Frontal cortex (tissue), 3 donors: ENCODE measurements at regions not wholly inside any gene's neighbourhood (a gene's known extent, or its start where the extent isn't known, plus 50 kb on each side); places are given as distances from the start of the nearest gene placed in this dataset.
"Not testable (repeated sequence)": the region's sequence is repeated elsewhere in the genome, so short reads cannot be mapped to it uniquely, and the experiment has no call there.

ENCODE experiments used
- DNase-seq, 2 donors: peaks; one replicate each; pipeline ENCODE4 v3.0.0; 2012; ENCODE audit warnings: low spot score in 2 of 2
- FAIRE-seq: peaks from 2 replicates; lab custom pipeline; 2012; peaks lifted over from hg19 to GRCh38; lab: Jason Lieb, UNC
- donor health status: control.
- donor health status: control.
- donor health status: control.

DNA sequence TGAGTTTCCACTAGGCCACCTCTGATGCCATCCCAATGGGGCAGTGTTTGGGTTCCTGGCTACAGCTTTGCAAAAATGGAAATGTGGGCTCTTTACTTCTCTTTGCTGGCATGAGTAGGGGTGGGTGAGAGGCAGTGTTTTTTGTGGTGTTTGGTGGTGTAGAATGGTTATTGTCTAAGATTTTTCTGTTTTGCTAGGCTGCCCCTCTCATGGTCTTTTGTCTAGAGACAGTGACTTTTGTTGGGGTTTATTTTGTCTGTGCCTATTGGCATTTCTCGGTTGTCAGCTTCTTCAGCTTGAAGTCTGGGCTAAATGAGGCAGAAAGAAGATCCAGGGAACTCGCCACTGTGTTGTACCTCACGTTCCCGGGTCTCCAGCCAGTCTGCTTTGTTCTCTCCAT, 112.1 kb downstream of the CENPF start:
- no peak for FAIRE-seq
- DNase-seq = no peak

DNA sequence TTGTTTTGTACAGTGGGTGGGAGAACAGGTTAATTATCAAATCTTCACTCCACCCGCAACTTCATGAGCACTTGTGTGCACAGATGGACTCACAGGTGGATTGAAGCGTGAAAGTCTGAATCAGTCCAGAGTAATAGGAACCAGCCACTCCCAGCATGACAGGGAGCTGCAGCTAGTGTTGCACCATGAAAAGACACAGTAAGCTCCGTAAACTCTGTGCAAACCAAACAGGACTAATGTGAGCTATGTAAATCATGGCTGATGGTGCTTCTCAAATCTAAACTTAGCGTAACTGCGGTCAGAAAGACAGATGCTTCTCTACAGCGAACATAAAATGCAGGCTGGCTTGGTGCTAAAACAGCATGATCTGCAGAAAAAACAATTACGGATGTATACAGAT, 114.4 kb downstream of the CENPF start:
- DNase-seq = no peak
- no peak for FAIRE-seq

DNA sequence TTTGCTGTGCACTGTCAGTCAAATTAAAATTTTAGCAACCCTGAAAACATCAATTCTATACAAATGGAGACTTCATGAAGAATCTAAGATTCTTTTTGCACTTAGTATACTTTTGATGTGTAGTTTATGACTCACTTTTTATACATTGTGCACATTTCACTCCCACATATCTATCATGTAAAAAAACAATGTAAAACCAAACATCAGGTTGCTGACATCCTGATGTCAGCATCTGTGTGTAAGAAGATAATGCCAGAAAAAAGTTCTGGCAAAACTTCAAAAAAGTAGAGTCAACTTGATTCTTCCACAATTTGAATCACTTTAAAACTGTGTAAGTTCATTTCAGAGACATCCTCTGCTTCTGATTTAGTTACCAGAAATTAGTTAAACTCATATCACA, 115.7 kb downstream of the CENPF start:
- FAIRE-seq = no peak
- no peak for DNase-seq

DNA sequence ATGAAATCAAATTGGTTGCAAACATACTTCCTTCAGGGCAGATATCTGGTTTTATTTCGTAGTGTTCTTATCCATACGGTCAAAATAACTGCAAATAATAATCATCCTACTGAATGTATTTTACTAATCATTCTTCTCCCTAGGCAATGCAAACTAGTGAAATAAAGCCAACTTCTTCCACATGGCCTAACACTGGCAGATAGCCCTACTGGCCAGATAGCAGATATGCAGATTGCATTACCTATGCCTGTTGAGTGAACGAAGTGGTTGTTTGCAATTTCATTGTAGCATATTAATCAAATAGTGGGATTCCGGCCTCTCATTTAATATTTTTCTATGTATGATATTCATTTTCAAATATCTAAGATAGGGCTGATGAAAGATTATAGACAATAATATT, 116.2 kb downstream of the CENPF start:
- FAIRE-seq (no peak), DNase-seq (no peak)

DNA sequence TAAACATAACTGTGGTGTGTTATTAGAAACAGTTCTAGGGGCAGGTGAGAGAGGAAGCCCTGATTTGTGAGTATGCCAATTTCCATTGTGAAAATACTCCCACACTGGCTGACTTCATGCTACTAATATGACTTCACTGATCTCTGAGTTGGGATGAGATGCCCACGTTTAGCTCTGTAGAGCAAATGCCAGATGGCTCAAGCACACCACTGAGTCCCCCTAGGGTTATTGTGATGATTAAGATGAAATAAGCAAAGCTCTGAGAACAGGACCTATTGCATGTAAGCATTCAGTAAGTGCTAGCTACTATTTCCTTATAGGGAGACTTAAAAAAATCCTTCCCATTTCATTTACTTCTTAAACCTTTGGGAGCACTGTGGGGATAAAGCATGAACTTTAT, 117.6 kb downstream of the CENPF start:
- FAIRE-seq = no peak

DNA sequence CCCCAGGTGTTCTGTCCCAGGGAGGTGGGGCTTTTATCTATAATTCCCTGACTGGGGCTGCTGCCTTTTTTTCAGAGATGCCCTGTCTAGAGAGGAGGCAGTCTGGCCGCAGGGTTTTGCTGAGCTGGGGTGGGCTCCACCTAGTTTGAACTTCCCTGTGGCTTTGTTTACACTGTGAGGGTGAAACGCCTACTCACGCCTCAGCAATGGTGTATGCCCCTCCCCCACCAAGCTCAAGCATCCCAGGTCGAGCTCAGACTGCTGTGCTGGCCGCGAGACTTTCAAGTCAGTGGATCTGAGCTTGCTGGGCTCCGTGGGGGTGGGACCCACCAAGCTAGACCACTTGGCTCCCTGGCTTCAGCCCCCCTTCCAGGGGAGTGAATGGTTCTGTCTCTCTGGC, 124.3 kb downstream of the CENPF start:
- FAIRE-seq (no peak), DNase-seq (no peak)

More for the DNA sequence above, 117.6 kb downstream of the CENPF start:
- DNase-seq = no peak

DNA sequence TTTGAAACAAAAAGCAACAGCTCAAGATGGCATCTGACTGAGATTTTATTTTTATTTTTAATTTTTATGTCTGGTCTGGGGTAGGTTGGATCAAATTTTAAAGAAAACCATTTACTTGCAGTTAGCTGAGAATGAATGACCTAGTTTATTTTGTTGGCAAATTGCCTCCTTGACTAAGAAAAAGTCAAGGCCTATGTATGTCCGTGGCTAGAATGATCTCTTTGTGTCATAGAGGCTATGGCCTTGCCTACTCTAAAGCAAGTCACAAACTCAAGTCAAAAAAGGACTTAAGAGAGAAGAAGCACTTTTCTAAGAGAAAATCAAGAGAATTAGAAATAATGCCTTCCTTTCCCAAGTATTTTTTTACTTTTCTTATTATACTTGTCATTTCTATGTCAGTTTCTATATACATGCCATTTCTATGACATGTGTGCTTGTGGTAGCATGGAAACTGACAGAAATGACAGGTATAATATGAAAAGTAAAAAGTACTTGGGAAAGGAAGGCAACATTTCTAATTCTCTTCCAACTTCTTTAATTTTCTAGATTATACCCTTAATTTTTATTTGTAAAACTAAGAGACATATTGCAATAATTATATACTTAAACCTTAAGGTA, 136.7 kb downstream of the CENPF start:
- no peak for FAIRE-seq

DNA sequence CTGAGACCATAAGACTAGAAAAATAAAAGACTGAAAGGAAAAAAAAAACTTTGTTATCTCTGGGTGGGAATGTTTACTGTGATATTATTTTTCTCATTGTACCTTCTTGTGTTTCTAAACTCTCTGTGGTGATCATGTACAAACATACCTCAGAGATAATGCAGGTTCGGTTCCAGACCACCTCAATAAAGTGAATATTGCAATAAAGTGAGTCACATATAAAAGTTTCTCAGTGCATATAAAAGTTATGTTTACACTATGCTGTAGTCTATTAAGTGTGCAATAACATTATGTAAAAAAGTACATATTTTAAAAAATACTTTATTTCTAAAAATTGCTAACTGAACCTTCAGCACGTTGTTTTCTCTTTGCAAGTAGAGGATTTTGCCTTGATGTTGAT, 137.5 kb downstream of the CENPF start:
- DNase-seq = no peak
- no peak for FAIRE-seq

More for the DNA sequence above, 136.7 kb downstream of the CENPF start:
- no peak for DNase-seq

DNA sequence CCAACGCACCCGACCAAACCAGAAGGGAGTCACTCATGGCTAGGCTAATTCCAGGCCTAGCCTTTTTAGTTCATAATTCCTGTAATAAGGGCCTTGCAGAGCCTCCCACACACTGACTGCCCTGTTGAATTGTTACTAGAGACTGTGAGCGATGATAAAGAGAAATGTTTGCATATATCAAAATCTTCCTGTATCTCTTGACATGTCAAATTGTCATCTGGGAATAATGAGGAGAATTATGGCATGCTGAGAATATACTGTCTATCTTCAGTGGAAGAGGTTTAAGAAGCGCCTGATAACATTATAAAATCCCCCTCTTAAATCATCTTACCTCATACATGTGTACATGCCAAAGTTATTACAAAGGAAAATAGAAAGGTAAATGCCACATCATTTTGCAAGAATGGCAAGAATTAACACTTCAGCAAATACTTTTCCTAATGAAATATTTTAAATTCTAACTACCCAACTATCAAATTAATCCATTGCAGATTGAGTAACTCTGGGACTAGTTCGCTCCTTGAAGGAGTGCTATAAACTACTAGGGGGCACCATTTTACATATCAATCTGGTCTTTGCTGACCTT, 144.1 kb downstream of the CENPF start:
- FAIRE-seq (no peak), DNase-seq (no peak)

DNA sequence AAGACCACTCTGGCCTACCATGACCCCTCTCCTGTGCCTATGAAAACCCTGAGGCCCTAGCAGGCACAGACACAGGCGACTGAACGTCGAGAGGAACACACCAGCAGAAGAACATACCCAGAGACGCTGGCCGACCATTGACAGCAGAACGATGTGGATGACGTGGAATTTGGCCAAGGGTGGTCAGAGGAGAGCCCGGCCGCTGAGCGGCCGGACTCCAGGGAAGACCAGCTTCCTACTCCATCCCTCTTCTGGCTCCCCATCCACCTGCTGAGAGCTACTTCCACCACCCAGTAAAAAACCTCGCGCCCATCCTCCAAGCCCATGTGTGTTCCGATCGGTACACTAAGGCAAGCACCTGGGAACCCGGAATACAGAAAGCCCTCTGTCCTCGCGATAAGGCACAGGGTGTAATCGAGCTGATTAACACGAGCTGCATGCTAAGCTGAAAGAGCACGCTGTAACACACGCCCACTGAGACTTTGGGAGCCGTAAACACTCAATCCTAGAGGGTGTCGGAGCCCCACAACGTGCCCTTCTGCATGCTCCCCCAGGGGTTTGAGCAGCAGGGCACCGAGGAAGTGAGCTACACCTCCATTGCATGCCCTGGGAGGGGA, 150.3 kb downstream of the CENPF start:
- FAIRE-seq = no peak
- no peak for DNase-seq

DNA sequence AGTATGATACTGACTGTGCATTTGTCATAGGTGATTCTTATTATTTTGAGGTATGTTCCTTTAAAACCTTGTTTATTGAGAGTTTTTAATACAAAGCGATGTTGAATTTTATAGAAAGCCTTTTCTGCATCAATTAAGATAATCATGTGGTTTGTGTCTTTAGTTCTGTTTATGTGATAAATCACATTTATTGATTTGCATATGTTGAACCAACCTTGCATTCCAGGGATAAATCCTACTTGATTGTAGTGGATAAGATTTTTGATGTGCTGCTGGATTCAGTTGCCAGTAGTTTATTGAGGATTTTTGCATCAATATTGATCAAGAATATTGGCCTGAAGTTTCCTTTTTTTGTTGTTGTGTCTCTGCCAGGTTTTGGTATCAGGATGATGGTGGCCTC, 158.0 kb downstream of the CENPF start:
- FAIRE-seq = no peak
- DNase-seq = no peak

DNA sequence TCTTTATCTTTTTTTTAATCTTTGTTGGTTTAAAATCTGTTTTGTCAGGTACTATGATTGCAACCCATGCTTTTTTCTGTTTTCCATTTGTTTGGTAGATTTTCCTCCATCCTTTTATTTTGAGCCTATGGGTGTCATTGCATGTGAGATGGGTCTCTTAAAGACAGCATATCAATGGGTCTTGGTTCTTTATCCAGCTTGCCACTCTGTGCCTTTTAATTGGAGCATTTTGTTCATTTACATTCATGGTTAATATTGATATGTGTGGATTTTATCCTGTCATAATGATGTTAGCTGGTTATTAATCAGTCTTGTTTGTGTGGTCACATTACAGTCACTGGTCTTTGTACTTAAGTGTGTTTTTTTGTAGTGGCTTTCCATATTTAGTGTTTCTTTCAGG, 159.9 kb downstream of the CENPF start:
- no peak for DNase-seq
- FAIRE-seq = no peak

DNA sequence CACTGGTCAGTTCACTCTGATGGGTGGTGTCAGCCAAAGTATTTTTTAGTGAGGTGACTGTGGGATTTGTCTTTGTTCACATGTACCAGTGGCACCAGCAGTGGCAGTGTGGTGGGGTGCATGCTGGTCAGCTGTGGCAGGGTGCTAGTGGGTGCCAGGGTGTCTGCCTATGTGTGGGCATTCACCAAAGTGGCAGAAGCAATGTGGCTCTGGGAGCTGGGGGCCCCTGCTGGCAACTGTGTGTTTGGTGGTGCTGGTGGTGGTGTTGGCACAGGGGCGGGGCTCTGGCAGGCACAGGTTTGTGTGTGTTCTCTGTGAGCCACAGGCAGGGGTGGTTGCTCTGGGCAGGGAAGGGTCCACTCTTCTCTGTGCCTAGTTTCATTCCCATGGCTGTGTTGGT, 161.5 kb downstream of the CENPF start:
- DNase-seq (no peak), FAIRE-seq (no peak)

DNA sequence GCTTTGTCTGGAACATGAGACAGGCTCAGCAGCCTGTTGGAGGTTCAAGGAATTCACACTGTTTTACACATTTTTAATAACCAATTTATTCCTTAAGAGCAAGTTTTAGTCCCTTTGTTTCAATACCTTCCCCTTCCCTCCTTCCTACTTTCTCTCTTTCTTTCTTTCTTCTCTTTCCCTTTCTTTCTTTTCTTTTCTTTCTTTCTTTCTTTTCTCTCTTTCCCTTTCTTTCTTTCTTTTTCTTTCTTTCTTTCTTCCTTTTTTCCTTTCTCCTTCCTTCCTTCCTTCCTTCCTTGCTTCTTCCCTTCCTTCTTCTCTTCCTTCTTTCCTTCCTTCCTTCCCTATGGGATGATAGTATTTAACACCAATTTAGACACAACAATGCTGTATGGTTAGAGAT, 164.2 kb downstream of the CENPF start:
- FAIRE-seq = no peak

DNA sequence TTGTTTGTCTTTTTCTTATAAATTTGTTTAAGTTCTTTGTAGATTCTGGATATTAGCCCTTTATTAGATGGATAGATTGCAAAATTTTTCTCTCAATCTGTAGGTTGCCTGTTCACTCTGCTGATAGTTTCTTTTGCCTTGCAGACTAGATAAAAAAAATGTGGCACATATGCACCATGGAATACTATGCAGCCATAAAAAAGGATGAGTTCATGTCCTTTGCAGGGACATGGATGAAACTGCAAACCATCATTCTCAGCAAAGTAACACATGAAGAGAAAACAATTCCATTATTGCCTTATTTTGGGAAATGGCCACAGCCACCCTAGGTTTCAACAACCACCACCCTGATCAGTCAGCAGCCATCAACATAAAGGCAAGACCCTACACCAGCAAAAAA, 166.7 kb downstream of the CENPF start:
- DNase-seq, FAIRE-seq: not testable (repeated sequence)

More for the DNA sequence above, 164.2 kb downstream of the CENPF start:
- DNase-seq = no peak

DNA sequence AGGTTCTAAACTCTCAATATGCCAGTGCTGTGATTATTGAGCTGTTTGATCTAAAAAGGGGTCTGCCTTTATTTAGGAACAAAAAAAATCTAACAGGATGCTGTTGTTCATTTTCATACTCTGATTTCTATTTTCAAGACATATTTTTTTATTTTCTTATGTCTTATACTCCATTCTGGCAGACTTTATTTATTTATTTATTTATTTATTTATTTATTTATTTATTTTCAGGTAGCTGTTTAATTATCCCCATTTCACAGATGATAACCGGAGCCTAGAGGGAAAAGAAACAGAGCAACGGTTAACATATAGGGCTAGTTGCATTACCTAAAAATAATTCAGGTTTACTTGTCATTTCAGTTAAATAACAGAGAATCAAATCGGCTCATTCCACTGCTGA, 174.4 kb downstream of the CENPF start:
- peak; percentile 6 for FAIRE-seq
- DNase-seq = no peak

DNA sequence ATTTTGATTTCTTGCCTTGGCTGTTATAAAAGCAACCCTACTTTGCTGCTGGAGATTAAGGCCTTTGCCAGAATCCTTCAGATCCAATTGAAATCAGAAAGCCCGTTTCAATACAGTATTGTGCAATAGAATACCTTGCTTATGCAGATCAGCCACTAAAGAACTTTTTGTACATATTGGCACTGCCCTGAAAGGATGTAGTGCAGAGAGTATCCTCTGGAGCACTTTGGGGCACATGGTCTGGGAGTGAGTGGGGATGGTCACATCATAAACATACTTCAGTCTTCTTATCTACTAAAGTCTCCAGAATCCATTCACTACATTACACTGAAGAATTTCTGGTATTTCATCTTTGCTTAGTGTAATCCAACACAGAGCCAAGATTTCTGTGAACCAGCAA, 189.0 kb downstream of the CENPF start:
- DNase-seq (no peak), FAIRE-seq (no peak)

DNA sequence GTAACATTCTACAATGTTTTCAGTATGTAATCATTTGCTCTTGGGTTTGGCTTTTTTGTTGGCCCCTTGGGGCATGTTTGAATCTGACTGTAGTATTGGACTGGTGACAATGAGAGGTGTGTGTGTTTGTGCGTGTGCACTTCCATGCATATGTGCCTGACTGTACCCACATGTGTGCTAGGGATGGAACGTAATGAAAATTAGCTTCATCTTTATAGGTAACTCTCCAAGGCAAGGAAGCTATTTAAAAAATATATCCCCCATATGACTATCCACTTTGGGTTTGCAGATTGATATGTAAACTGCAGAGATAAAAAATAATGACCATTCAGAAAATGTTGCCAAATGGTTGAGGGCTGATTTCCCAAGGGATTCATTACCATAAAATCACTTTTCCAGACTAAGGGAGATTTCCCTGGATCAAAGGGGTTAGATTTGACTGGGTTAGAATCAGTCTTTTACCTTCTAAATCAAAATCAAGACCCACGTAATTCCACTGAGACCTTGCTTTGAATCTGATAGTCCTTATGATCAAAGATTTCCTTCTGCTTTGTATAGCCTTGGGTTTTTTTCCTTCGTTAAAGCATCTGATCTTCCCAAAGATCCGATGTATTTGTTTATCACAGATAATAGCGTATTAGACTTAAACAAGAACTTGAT, 189.7 kb downstream of the CENPF start:
- FAIRE-seq (no peak), DNase-seq (no peak)

DNA sequence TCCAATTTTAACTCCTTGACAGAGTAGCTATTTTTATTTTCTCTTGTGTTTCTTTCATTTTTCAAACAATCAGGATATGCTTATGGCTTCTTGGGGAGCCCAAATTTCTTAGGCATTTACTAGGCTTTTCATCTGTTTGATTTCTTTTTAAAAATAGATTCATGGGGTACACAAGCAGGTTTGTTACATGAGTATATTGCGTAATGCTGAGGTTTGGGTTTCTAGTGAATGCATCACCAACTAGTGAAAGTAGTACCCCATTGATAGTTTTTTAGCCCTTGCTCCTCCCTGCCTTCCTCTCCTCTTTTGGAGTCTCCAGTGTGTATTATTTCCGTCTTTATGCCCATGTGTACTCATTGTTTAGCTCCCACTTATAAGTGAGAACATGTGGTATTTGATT, 190.7 kb downstream of the CENPF start:
- DNase-seq (no peak), FAIRE-seq (no peak)

DNA sequence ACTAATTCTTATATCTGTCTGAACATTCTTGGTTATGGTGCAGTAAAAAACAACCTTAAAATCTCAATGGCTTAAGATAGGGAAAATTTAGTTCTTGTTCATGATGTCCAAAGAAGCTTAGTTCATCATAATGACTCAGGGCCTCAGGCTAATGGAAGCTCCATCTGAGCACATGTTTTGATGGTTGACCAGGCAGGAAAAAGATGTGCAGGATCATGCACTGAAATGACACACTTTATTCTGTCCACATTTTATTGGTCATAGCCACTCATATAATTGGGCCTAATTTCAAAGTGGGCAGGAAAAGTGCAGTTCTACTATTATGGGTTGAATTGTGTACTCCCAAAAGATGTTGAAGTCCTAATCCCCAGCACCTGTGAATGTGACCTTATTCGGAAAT, 198.2 kb downstream of the CENPF start:
- DNase-seq (no peak), FAIRE-seq (no peak)

DNA sequence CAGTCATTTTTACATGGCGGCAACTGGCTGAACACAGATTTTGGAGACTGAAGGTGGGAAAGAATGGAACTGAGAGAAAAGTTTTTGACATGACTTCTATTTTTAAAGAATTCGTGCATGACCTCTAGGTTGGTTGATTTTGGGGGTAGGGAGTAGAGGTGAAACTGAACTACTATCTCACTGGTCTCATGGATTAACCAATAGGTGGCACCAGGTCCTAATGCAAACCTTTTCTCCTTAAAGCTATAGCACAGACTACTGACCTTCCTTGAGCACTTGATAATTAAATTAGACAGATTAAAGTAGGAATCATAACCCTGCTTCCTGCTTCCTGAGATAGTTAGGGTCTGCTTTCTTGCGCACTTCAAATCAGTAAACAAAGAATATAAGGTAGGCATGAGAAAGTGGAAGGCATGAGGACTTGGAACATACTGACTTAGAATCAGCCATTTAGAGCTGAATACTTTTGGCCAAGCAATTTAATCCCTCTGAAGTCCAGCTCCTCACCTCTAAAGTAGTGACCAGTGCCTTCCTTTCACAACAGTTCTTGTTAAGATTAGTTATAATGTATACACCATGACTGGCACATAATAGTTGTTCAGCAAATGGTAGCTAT, 206.0 kb downstream of the CENPF start:
- FAIRE-seq (no peak), DNase-seq (no peak)
